IPS-18c (cell line): ENCODE measurements at regions not wholly inside any gene's neighbourhood (a gene's known extent, or its start where the extent isn't known, plus 50 kb on each side); places are given as distances from the start of the nearest gene placed in this dataset.
"Not testable (repeated sequence)": the region's sequence is repeated elsewhere in the genome, so short reads cannot be mapped to it uniquely, and the experiment has no call there.

Experiments
- H3K4me3 ChIP-seq: 2 replicates; pipeline ENCODE4 v1.7.0; 2013; ENCODE audit warnings: low read depth, mild to moderate bottlenecking, low read length, moderate library complexity; ENCODE audit not compliant: insufficient read depth
- H3K9me3 ChIP-seq: one replicate; pipeline ENCODE4 v1.6.1; 2013; ENCODE audit warnings: mild to moderate bottlenecking, low read length, moderate library complexity; ENCODE audit not compliant: control insufficient read depth, insufficient read depth

DNA sequence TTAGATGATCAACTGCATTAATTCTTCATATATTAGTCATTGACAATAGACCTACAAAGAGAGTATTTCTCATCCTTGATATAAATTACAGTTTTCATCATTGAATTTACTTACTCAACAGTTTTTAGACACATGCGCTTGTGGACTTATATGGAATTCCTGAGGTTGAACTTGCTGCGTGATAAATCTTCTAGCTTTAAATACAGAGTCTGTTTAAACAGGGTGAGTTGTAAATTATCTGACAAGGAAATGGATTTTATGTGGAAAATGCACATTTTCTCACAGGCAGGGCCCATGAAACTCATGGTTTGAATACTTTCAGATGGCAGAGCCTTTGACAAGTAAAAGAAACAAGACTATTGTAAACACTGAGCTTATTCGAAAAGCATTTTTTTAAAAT lies 280.5 kb downstream of the SPATA31A6 start:
- H3K9me3 ChIP-seq, H3K4me3 ChIP-seq: not testable (repeated sequence)

DNA sequence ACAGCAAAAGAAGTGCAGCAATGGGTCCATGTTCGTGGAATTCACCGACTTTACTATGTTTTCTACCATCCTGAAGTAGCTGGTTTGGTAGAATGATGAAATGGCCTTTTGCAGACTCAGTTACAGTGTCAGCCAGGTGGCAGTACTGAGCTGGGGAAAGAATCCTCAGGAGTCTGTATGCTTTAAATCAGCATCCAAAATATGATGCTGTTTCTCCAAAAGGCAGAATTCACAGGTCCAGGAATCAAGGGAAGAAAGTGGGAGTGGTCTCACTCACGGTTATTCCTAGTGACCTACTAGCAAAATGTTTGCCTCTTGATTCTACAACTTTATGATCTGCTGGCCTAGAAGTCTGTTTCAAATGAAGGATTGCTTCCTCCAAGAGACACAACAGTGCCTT lies 287.1 kb downstream of the SPATA31A6 start:
- H3K9me3 ChIP-seq, H3K4me3 ChIP-seq: not testable (repeated sequence)

DNA sequence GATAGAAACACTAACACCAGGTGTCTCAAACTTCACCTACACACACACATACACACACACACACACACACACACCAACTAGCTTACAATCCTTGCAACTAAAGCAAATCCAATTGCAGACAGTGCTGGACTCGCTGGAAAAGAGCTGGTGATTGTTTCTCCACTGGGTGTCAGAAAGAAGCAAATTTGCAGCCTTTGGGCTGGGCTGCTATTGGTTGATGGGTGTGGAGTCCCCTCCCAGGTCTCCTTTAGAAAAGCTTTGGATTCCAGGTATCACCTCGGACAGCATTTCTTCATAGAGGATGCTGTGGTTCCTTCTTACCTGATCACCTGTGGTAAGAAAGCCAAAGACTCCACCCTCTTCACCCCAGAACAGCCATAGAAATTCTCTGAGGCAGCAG lies 307.5 kb downstream of the SPATA31A6 start:
- H3K9me3 ChIP-seq, H3K4me3 ChIP-seq: not testable (repeated sequence)

DNA sequence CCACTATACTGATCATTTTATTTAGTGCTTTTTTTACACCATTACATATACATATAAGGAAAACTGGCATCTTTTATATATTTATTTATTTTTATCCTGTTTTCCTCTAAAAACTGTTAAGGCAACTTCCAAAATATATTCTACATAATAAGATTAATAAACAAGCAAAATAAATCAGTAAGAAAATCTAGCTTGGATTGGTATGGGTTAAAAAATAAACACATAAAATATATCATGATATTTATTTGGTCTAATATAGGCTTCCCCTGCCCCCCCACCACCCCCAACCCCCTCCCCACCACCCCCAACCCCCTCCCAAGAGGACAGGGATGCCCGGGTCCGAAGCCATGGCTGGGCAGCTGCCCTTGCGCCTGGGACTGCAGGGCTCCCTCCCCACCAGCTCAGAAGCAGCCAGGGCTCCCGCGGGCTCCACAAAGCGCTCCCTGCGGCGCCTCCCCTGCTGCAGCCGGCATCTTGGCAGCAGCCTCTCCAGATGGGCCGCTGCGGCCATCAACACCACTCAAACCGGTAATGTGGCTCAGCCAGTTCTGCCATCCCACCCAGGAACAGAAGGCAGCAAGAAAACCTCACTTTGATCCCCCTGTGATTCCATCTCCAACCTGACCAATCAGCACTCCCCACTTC lies 319.3 kb downstream of the SPATA31A6 start:
- not testable (repeated sequence) for H3K4me3 ChIP-seq, H3K9me3 ChIP-seq

- H3K4me3 ChIP-seq, H3K9me3 ChIP-seq: not testable (repeated sequence)
These were observed 324.7 kb downstream of the SPATA31A6 start for GRCh38 chr9:42508111-42508510.

- not testable (repeated sequence) for H3K9me3 ChIP-seq, H3K4me3 ChIP-seq
These were observed 330.1 kb downstream of the SPATA31A6 start for GRCh38 chr9:42513535-42513934.

GRCh38 chr9:42534325-42534983 lies 351.0 kb downstream of the SPATA31A6 start:
- H3K9me3 ChIP-seq, H3K4me3 ChIP-seq: not testable (repeated sequence)

- not testable (repeated sequence) for H3K9me3 ChIP-seq, H3K4me3 ChIP-seq
These were observed 351.5 kb downstream of the SPATA31A6 start for GRCh38 chr9:42534984-42535325.

DNA sequence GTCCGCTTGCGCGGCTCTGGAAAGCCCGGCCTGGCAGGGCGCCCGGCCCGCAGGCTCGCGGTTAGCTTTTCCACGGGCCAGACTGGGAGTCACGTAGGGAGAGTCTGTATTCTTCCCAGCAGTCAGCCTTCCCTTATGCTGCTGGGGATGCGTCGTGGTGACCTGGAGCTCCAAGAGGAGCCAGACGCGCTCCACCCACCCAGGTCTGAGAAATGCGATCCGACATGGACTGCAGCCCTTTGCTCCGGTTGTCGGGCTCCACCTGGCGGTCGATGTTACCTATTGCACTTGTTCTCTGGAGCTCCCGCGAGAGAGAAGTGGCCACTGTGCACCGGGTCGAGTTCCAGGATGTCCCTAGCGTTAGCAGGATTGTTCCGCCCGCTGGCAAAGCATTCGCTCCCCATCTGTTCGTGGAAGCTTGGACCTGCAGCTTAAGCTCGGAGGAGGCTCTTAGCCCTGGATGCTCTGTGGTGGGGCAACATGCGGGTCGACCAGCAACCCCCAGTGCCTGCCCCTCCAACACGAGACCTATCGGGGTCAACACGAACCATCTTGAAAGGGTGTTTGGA lies 367.4 kb downstream of the SPATA31A6 start:
- not testable (repeated sequence) for H3K4me3 ChIP-seq, H3K9me3 ChIP-seq

- H3K9me3 ChIP-seq, H3K4me3 ChIP-seq: not testable (repeated sequence)
These were observed 385.1 kb downstream of the SPATA31A6 start for GRCh38 chr9:42568530-42568929.

DNA sequence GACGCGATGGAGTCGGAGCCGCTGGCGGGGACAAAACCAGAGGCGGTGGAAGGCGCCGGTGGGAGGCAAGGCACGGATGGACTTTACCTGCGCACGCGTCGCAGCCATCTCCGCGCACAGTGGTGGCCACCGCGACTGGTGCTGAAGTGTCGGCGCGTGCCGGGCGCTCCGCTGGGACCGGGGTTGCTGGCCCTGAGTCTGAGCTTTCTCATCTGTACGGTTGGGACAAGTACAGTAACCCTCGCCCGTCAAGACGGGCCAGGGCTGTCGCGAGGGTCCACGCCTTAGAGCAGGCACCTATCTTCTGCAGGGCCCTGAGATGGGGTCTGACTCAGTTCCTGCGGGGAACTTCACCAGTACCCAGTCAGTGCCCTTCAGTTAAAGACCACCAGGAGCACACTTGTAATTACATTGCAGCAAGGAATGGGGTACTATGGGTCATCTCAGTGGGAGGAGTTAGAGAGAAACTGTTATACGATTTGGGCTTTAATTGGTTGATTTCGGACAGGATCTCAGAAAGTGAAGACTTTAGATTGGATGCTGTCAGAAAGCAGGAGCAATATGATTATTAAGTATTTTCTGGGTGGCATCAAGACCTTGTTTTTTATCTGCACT lies 385.6 kb downstream of the SPATA31A6 start:
- not testable (repeated sequence) for H3K9me3 ChIP-seq, H3K4me3 ChIP-seq

DNA sequence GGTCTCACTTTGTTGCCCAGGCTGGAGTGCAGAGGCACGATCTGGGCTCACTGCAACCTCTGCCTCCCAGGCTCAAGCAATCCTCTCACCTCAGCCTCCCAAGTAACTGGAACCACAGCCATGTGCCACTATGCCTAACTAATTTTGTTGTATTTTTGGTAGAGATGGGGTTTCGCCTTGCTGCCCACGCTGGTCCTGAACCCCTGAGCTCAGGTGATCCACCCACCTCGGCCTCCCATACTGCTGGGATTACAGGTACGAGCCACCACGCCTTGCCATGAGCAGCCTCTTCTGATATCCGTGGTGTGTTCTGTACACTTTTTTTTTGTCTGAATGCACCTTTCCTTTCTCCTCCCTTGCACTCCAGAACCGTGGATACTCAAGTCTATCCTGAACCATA lies 394.4 kb downstream of the SPATA31A6 start:
- H3K4me3 ChIP-seq, H3K9me3 ChIP-seq: not testable (repeated sequence)
